Stimulated activated CD8-positive, alpha-beta memory T cell treated with anti-CD3 and anti-CD28 coated beads, Interleukin-15, amount 100 ng/mL, for 4 hours (primary cell): ENCODE measurements at regions not wholly inside any gene's neighbourhood (a gene's known extent, or its start where the extent isn't known, plus 50 kb on each side); places are given as distances from the start of the nearest gene placed in this dataset.

Experiments
- DNase-seq, 2 donors: peaks; one replicate each; pipeline ENCODE4 v3.0.0-alpha.2; 2020; ENCODE audit warnings: low read depth in 2 of 2

DNA sequence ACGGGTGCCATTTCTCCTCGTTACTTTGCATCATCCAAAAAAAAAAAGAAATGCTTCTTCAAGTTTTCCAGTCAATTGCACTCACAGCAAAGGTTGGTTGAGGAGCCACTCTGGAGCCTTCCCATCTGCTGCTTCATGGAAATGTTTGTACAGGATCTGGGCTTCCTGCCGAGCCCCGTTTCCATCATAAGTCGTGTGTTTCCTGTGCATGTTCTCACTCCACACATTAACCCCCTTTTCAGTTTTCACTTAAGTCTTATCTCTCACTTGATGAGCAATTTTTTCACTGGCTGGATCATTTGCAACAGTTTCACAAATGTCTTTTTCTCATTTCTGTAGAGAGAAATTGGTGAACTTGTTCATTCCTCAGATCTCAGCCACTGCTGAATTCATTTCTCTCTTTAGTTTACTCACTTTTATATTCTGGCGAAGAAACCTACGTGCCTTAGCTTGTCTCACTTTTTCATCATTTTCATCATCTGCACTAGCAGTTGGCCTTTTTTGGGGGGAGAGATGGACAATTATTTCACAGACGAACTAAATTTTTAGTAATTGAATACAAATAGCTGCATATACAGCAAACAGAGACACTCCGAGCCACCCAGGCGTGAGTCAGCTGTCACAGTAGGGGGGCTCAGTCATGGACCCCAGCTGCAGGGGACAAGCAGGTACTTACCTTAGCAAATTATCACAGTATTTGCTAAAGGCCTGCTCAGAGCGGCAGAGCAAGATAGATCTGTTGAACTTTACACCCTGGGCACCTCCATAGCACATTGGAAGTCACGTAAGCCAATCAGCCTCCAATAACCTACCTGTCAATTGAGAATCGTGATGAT is 750.8 kb upstream of the ID2 start:
- no peak for DNase-seq

DNA sequence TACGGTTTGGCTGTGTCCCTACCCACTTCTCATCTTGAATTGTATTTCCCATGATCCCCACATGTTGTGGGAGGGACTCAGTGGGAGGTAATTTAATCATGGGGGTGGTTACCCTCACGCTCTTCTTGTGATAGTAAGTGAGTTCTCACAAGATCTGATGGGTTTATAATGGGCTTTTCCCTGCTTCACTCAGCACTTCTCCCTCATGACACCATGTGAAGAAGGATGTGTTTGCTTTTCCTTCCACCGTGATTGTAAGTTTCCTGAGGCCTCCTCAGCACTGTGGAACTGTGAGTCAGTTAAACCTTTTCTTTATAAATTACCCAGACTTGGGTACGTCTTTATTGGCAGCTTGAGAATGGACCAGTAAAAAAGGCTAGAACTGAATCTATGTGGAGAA is 750.0 kb upstream of the ID2 start:
- no peak for DNase-seq

- no peak for DNase-seq
These were observed 748.2 kb upstream of the ID2 start for GRCh38 chr2:7933672-7934071.

GRCh38 chr2:7934476-7934875 is 747.4 kb upstream of the ID2 start:
- no peak for DNase-seq

GRCh38 chr2:7937082-7937481 is 744.8 kb upstream of the ID2 start:
- no peak for DNase-seq

DNA sequence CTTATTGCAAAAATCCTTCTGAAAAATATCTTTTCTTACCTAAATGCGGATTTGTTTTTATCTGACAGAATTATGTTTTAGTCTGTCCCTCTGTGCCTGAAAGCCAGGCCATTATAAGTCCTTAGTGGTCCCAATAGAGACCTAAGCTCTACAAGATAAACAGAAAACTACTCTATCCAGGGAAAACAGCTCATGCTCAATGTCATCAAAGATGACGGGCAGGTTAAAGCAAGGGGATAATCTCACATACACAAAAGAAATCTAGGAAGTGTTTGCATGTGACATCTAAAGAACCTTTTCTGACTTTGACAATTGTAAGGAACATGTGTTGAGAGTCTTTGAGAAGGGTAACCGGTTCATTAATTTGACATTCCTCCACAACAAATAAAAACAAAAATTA is 741.1 kb upstream of the ID2 start:
- no peak for DNase-seq

DNA sequence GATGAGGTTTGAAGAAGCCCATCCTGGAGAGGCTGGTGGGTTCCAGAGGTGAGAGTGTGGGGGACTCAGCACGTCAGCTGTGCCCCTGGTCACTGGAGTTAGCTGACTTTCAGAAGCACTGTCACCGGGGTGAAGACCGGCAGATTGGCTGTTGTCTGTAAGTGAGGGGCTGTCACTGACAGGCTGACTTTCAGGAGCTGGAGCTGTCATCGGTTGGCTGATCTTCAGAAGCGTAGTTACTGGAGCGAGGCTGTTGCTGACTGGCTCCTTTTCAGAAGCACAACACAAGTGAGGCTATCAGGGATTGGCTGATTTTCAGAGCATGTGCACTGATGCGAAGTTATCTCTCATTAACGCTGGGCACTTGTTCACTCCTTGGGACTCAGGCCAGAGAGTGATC is 738.4 kb upstream of the ID2 start:
- DNase-seq: no peak

- DNase-seq: no peak
These were observed 736.8 kb upstream of the ID2 start for GRCh38 chr2:7945026-7945425.

DNA sequence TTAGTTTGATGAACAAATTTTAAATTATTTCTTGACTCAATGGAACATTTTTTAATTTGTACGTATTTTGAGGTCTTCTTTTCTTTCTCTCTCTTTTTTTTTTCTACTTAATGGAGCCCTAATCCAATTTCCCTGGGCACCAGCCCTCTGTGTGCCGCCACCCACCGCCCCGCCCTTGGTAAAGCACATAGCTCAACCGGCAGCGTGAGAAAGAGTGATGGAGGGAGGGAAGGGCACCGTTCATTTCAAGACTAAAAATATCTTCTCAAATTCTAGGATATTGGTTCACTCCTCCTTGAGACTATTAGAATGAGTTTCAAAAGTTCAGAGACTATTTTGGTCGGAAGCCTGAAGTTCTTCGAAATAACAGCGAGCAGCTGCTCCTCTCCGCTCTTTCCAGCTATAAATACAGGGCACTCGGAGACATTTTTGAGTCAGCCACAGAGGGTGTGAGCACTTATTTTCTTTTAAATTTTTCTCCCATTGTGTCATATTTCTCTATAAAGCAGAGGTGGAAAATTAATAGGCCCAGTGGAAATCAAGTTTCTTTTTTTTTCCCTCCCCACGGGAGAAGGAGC is 731.7 kb upstream of the ID2 start:
- DNase-seq: no peak

DNA sequence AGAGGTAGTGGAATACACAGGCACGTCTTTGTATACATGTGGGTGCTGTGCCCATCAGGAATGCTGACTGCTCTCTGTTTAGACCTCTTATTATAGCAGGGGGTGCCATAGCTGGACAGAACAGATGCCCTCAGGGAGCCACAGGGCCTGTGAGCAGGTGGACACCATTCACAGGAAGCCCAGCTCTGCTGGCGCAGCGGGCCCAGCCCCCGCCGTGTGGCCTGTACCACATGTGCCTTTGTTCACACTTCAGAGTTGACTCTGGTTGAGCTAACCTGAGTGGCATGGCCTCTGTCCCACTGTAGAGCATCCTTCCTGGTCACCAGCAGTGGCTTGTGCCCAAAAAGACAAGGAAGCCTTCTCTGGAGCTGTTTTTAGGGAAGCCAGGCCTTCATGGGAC is 730.9 kb upstream of the ID2 start:
- no peak for DNase-seq

- no peak for DNase-seq
These were observed 730.4 kb upstream of the ID2 start for GRCh38 chr2:7951490-7951889.

- no peak for DNase-seq
These were observed 729.7 kb upstream of the ID2 start for GRCh38 chr2:7952046-7952745.

DNA sequence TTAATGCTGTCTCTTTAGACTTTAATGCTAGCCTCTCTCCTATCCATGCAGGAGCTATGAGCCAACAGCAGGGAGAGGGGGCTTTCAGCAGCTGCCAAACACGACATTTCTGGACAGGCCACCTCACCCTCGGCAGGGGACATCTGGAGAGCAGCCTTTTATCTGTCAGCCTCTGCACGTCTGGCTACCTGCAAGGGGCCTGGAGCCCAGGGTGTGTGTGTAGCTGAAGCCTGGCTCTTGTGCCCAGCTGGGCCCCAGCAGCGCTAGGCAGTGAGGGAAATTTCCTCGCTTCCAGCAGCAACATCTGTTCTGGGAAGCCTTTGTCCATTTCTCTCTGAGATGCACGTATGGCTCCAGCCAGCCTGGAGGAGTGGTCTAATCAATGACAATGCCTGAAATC is 728.7 kb upstream of the ID2 start:
- no peak for DNase-seq

DNA sequence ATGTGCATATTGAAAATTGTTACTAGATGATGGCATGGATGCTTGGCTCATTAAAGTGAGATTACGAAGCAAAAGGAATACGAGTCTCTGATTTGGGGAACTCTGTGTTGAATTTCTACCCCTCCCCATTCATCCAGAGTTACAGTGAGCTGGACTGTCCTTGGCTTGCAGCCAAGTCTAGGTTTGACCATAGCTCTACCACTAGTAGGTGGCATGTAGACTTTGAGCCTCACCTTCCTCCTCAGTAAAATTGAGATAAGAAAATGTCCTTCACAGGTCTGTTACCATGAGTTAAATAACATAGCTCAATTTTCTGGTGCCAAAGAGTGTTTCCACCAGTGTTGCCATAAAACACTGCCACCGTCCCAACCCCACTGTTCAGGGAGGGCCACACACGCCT is 727.6 kb upstream of the ID2 start:
- no peak for DNase-seq

DNA sequence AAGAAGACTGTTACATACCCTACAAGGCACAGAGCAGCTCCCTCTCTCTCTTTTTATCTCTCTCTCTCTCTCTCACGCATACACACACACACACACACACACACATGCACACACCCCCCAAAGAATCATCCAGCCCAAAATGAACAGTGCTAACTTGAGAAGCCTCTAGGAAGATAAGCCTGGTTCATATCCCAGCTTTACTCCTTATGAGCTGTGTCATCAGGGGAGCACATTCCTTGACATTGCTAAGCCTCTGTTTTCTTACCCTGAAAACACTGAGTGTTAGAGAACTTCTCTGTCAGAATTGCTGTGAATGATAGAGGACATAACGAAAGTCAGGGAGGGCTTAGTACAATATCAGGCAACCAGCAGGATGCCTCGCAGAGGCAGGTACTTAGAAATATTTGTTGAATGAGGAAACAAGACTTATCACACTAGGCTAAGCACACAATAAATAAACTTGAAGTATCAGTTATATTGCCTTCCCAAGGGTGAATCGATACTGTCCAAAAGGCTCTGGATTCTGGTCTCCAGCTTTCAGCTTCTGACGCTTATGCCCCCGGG is 725.6 kb upstream of the ID2 start:
- DNase-seq: no peak

DNA sequence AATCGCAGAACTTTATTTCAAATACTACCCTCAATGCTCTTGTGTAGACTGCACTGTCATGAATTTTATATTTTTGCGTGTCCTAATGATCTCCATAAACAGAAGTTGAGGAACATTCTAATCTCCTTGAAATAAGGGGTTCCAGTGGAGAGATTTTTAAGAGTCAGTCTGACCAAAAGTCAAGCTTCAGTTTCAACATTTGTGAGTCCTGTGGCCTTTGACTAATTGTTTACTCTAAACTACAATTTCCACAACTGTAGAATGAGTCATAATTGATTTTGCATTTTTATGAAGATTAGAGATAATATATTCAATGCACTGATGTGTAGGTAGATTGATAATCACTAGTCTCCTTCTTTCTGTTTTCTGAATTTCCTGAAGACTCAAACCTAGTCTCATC is 720.3 kb upstream of the ID2 start:
- DNase-seq: no peak

GRCh38 chr2:7962161-7962560 is 719.7 kb upstream of the ID2 start:
- no peak for DNase-seq

GRCh38 chr2:7963787-7964186 is 718.1 kb upstream of the ID2 start:
- no peak for DNase-seq

- DNase-seq: no peak
These were observed 715.8 kb upstream of the ID2 start for GRCh38 chr2:7966032-7966431.

GRCh38 chr2:7967707-7968405 is 714.0 kb upstream of the ID2 start:
- no peak for DNase-seq

DNA sequence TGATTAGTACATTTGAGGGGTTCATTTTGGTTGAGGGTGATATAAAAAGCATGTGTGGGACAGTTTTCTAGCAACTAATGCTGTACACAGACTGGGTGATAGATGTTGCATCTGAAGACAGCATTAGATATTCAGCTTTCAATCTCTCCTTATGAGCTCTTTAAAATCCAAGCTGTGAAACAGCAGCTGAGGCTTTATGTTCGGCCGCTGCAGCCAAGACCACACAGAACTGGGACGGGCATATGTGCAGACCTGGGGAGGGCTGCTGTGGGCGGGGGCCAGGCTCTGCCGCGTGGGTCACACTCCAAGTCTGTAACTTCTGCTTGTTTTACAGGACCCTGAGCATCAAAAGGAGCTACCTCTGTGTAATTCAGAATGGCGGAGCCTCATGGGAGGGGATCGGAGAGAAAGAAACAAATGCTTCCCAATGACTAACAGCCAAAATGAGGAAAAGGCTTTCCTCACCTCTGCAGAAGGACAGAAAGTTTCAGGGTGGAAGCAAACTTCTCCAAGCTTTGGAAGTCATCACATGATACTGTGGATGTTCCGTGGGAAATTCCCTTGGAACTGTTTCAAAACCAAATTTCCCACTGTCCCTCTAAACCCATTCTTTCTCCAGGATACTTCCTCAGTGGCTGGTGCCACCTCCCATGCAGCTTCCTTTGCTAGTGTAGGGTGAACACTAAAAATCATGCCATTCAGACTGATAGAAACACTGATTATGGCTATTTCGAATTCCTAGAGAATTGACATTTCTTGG is 711.9 kb upstream of the ID2 start:
- DNase-seq: no peak
